ENCODE measurements at regions not wholly inside any gene's neighbourhood (a gene's known extent, or its start where the extent isn't known, plus 50 kb on each side); places are given as distances from the start of the nearest gene placed in this dataset.
A peak's percentile ranks its signal among the peaks of the same experiment; 100 is the strongest.

DNA sequence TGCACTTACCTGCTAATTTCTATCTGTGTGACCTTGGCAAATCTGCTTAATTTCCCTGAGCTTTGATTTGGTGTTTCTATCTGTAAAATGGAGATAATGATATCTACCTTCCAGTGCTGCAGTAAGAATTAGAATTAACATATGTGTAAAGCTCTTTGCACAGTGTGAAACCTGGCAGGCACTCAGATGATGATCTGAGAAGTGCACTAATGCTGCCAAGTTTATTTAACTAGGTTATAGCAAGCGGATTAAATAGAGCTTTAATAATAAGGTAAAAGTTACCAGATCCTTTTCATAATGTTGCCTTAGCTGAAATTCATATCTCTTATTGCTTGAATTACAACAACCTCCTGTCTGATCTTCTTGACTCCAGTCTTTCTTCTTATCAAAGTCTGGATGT lies 315.3 kb upstream of the CD180 start:
- no peak for DNase-seq (ENCODE audit: low spot score)
- peaks cover 3% of the 10 kb centered on the region for H3K4me1 ChIP-seq
- peaks cover 6% of the 10 kb centered on the region for H3K9me3 Mint-ChIP-seq

DNA sequence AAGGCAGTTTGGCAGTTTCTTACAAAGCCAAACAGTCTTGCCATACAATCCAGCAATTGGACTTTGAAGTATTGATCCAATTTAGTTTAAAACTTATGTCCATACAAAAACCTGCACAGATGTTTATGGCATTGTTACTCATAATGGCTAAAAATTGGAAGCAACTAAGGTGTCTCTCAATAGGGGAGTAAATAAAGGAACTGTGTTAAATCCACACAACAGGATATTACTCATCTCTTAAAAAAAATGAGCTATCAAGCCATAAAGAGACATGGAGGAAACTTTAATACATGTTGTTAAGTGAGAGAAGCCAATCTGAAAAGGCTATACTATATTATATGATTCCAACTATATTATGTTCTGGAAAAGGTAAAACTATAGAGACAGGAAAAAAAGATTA lies 313.6 kb upstream of the CD180 start:
- peaks cover 4% of the 10 kb centered on the region for H3K9me3 Mint-ChIP-seq
- TF ChIP-seq EZH2 (IDR thresholded peaks at IDR 0.05) = no peak
- no peak overlapping the region for H3K27ac Mint-ChIP-seq

More for the DNA sequence above, 315.3 kb upstream of the CD180 start:
- Histone ChIP-seq H3K9me3 (ENCODE audit: low read depth) (no peaks in the 10 kb centered on the region), H3F3A (ENCODE audit: low read depth) (no peaks in the 10 kb centered on the region), H3K4me3 (no peak overlapping the region), H4K20me1 (ENCODE audit: low read depth) (no peaks in the 10 kb centered on the region), H3K79me2 (ENCODE audit: low read depth) (no peaks in the 10 kb centered on the region), H3K4me2 (no peak overlapping the region), H3K9ac (no peak overlapping the region), H3K27ac (no peak overlapping the region), H3K36me3 (no peaks in the 10 kb centered on the region), H2AFZ (replicated peaks) (no peak overlapping the region), H3K27me3 (no peaks in the 10 kb centered on the region)
- Mint-ChIP-seq H3K4me3 (no peak overlapping the region), H3K4me1 (peaks cover 1% of the 10 kb centered on the region), H3K36me3 (peaks cover 2% of the 10 kb centered on the region), H3K27ac (no peak overlapping the region), H3K27me3 (ENCODE audit: insufficient read depth, low read depth) (peaks cover 7% of the 10 kb centered on the region)
- TF ChIP-seq EZH2phosphoT487 (IDR thresholded peaks at IDR 0.05) = no peak
- no peak for TF ChIP-seq EZH2 (IDR thresholded peaks at IDR 0.05)
- TF ChIP-seq, protein P1, sequence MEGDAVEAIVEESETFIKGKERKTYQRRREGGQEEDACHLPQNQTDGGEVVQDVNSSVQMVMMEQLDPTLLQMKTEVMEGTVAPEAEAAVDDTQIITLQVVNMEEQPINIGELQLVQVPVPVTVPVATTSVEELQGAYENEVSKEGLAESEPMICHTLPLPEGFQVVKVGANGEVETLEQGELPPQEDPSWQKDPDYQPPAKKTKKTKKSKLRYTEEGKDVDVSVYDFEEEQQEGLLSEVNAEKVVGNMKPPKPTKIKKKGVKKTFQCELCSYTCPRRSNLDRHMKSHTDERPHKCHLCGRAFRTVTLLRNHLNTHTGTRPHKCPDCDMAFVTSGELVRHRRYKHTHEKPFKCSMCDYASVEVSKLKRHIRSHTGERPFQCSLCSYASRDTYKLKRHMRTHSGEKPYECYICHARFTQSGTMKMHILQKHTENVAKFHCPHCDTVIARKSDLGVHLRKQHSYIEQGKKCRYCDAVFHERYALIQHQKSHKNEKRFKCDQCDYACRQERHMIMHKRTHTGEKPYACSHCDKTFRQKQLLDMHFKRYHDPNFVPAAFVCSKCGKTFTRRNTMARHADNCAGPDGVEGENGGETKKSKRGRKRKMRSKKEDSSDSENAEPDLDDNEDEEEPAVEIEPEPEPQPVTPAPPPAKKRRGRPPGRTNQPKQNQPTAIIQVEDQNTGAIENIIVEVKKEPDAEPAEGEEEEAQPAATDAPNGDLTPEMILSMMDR (IDR thresholded peaks at IDR 0.05) = no peak

DNA sequence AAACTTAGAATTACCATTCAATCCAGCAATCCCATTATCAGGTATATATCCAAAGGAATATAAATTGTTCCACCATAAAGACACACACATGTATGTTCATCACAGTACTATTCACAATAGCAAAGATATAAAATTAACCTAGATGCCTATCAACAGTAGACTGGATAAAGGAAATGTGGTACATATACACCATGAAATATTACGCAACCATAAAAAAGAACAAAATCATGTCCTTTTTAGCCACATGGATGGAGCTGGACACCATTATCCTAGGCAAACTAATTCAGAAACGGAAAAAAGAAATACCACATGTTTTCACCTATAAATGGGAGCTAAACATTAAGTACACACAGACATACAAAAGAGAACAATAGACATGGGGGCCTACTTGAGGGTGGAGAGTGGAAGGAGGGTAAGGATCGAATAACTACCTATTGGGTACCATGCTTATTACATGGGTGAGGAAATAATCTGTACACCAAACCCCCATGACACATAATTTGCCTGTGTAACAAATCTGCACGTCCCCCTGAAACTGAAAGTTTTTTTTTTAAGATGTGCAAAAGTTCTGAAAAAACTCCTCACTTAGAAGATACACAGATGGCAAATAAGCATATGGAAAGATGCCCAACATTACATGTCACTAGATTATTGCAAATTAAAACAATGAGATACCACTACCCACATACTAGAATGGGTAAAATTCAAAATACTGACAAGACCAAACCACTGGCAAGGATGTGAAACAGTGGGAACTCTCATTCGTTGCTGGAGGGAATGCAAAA lies 313.0 kb upstream of the CD180 start:
- Mint-ChIP-seq H3K36me3 (no peaks in the 10 kb centered on the region), H3K4me3 (no peak overlapping the region), H3K4me1 (no peaks in the 10 kb centered on the region), H3K27me3 (ENCODE audit: insufficient read depth, low read depth) (peaks cover 3% of the 10 kb centered on the region), H3K27ac (no peak overlapping the region), H3K9me3 (no peaks in the 10 kb centered on the region)
- Histone ChIP-seq H3K27me3 (no peaks in the 10 kb centered on the region), H3K4me2 (no peak overlapping the region), H3K36me3 (no peaks in the 10 kb centered on the region), H3K4me1 (peaks cover 3% of the 10 kb centered on the region), H3F3A (ENCODE audit: low read depth) (no peaks in the 10 kb centered on the region), H4K20me1 (ENCODE audit: low read depth) (no peaks in the 10 kb centered on the region), H3K79me2 (ENCODE audit: low read depth) (no peaks in the 10 kb centered on the region), H3K4me3 (no peak overlapping the region), H3K27ac (no peak overlapping the region), H3K9me3 (ENCODE audit: low read depth) (no peaks in the 10 kb centered on the region), H3K9ac (no peak overlapping the region), H2AFZ (replicated peaks) (peak overlapping the region; percentile 20)
- no peak for DNase-seq (ENCODE audit: low spot score)
- TF ChIP-seq EZH2phosphoT487 (IDR thresholded peaks at IDR 0.05) = no peak
- TF ChIP-seq EZH2 (IDR thresholded peaks at IDR 0.05) = no peak
- TF ChIP-seq, protein P1 (IDR thresholded peaks at IDR 0.05) = no peak

More for the DNA sequence above, 313.6 kb upstream of the CD180 start:
- no peak overlapping the region for H3K4me3 ChIP-seq
- no peak overlapping the region for H3K9ac ChIP-seq
- H3K27ac ChIP-seq = no peak overlapping the region
- no peak overlapping the region for H2AFZ ChIP-seq (replicated peaks)
- Mint-ChIP-seq H3K27me3 (ENCODE audit: insufficient read depth, low read depth) (peaks cover 6% of the 10 kb centered on the region), H3K4me1 (no peaks in the 10 kb centered on the region), H3K36me3 (peaks cover 2% of the 10 kb centered on the region), H3K4me3 (no peak overlapping the region)
- no peaks in the 10 kb centered on the region for H3F3A ChIP-seq (ENCODE audit: low read depth)
- H3K9me3 ChIP-seq (ENCODE audit: low read depth) = no peaks in the 10 kb centered on the region
- DNase-seq (ENCODE audit: low spot score) = no peak
- no peaks in the 10 kb centered on the region for H4K20me1 ChIP-seq (ENCODE audit: low read depth)
- H3K4me2 ChIP-seq = no peak overlapping the region
- H3K4me1 ChIP-seq = peaks cover 3% of the 10 kb centered on the region
- no peaks in the 10 kb centered on the region for H3K27me3 ChIP-seq
- H3K79me2 ChIP-seq (ENCODE audit: low read depth) = no peaks in the 10 kb centered on the region
- no peaks in the 10 kb centered on the region for H3K36me3 ChIP-seq

DNA sequence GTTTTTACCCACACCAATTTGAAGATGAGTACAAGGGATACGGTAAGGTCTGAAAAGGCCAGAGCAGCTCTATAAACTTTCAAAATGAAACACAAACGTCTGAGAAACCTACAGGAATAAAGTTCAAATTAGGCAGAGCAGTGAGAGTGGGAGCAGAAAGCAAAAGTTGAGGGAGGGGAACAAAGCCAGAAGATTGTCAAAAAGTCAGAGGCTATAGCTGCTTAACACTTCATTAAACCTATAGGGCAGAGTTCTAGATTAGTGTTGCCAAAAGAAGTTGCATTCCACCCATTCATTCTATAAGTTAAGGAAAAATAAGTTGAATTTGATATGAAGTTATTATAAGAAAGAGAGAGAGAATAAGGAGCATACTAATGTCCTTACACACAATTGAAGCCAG lies 309.6 kb upstream of the CD180 start:
- H3K27ac Mint-ChIP-seq = no peak overlapping the region

More for the DNA sequence above, 309.6 kb upstream of the CD180 start:
- Histone ChIP-seq H3K27me3 (no peaks in the 10 kb centered on the region), H3K9me3 (ENCODE audit: low read depth) (no peaks in the 10 kb centered on the region), H3F3A (ENCODE audit: low read depth) (no peaks in the 10 kb centered on the region), H2AFZ (replicated peaks) (peak overlapping the region; percentile 58), H3K4me3 (no peak overlapping the region), H3K4me2 (no peak overlapping the region), H3K4me1 (no peaks in the 10 kb centered on the region), H3K79me2 (ENCODE audit: low read depth) (no peaks in the 10 kb centered on the region), H3K36me3 (no peaks in the 10 kb centered on the region), H3K9ac (no peak overlapping the region), H3K27ac (no peak overlapping the region), H4K20me1 (ENCODE audit: low read depth) (no peaks in the 10 kb centered on the region)
- DNase-seq (ENCODE audit: low spot score) = no peak
- no peak for TF ChIP-seq EZH2phosphoT487 (IDR thresholded peaks at IDR 0.05)
- TF ChIP-seq, protein P1 (IDR thresholded peaks at IDR 0.05) = no peak
- TF ChIP-seq EZH2 (IDR thresholded peaks at IDR 0.05) = no peak
- Mint-ChIP-seq H3K27me3 (ENCODE audit: insufficient read depth, low read depth) (no peaks in the 10 kb centered on the region), H3K9me3 (no peaks in the 10 kb centered on the region), H3K4me1 (no peaks in the 10 kb centered on the region), H3K4me3 (no peak overlapping the region), H3K36me3 (no peaks in the 10 kb centered on the region)

Measured in neural progenitor cell (in vitro differentiated cells).